ENCODE measurements at regions not wholly inside any gene's neighbourhood (a gene's known extent, or its start where the extent isn't known, plus 50 kb on each side); places are given as distances from the start of the nearest gene placed in this dataset.

GRCh38 chrX:14220386-14220944 lies 190.8 kb upstream of the GEMIN8 start:
- ATAC-seq = no peak

GRCh38 chrX:14209034-14209433 lies 179.3 kb upstream of the GEMIN8 start:
- ATAC-seq = no peak
- no peak for TF ChIP-seq PPARA (CRISPR knock-in tag; IDR thresholded peaks at IDR 0.05; ENCODE audit: borderline replicate concordance)
- TF ChIP-seq ZC3H10 (CRISPR knock-in tag; IDR thresholded peaks at IDR 0.05) = no peak
- TF ChIP-seq TOX (CRISPR knock-in tag; IDR thresholded peaks at IDR 0.05; ENCODE audit: borderline replicate concordance) = no peak
- no peak for TF ChIP-seq BACH2 (CRISPR knock-in tag; IDR thresholded peaks at IDR 0.05; ENCODE audit: borderline replicate concordance)
- TF ChIP-seq POU6F1 (CRISPR knock-in tag; IDR thresholded peaks at IDR 0.05; ENCODE audit: borderline replicate concordance, low read depth) = no peak
- TF ChIP-seq, protein P1, sequence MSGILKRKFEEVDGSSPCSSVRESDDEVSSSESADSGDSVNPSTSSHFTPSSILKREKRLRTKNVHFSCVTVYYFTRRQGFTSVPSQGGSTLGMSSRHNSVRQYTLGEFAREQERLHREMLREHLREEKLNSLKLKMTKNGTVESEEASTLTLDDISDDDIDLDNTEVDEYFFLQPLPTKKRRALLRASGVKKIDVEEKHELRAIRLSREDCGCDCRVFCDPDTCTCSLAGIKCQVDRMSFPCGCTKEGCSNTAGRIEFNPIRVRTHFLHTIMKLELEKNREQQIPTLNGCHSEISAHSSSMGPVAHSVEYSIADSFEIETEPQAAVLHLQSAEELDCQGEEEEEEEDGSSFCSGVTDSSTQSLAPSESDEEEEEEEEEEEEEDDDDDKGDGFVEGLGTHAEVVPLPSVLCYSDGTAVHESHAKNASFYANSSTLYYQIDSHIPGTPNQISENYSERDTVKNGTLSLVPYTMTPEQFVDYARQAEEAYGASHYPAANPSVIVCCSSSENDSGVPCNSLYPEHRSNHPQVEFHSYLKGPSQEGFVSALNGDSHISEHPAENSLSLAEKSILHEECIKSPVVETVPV (CRISPR knock-in tag; IDR thresholded peaks at IDR 0.05) = no peak
- TF ChIP-seq CSDC2 (CRISPR knock-in tag; IDR thresholded peaks at IDR 0.05) = no peak
- no peak for TF ChIP-seq ISL1 (CRISPR knock-in tag; IDR thresholded peaks at IDR 0.05)

More at GRCh38 chrX:14220386-14220944, 190.8 kb upstream of the GEMIN8 start:
- TF ChIP-seq BACH2 (CRISPR knock-in tag; IDR thresholded peaks at IDR 0.05; ENCODE audit: borderline replicate concordance) = no peak
- no peak for TF ChIP-seq SNAI2 (CRISPR knock-in tag; IDR thresholded peaks at IDR 0.05)
- TF ChIP-seq OSR1 (CRISPR knock-in tag; IDR thresholded peaks at IDR 0.05) = no peak
- TF ChIP-seq CREB5 (CRISPR knock-in tag; IDR thresholded peaks at IDR 0.05; ENCODE audit: low read depth) = no peak

DNA sequence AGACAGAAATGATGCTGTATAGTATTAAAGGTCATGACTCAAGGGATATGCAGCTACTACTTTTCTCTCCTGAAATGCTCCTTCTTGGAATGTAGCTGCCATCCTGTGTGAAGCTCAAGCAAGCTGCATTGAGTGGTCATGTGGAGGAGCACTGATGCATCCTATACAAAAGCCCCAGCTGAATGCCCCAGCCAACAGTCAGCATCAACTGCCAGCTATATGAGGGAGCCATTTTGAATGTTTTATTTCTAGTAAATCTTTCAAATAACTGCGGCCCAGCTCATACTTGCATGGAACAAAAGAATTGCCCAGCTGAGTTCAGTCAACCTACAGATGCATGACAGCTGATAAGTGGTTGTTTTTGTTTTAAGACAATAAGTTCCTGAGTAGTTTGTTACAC lies 165.0 kb upstream of the GEMIN8 start:
- no peak for ATAC-seq
- TF ChIP-seq CREB5 (CRISPR knock-in tag; IDR thresholded peaks at IDR 0.05; ENCODE audit: low read depth) (no peak), ZFP3 (CRISPR knock-in tag; IDR thresholded peaks at IDR 0.05) (no peak), ZNF565 (CRISPR knock-in tag; conservative IDR thresholded peaks at IDR 0.05; ENCODE audit: low read depth) (no peak), ARNTL (CRISPR knock-in tag; IDR thresholded peaks at IDR 0.05; ENCODE audit: borderline replicate concordance, low read depth) (no peak), RARB (CRISPR knock-in tag; IDR thresholded peaks at IDR 0.05) (no peak), OSR1 (CRISPR knock-in tag; IDR thresholded peaks at IDR 0.05) (no peak), PATZ1 (CRISPR knock-in tag; IDR thresholded peaks at IDR 0.05; ENCODE audit: borderline replicate concordance) (no peak), PPARA (CRISPR knock-in tag; IDR thresholded peaks at IDR 0.05; ENCODE audit: borderline replicate concordance) (no peak), ZNF8 (CRISPR knock-in tag; IDR thresholded peaks at IDR 0.05) (no peak), CSDC2 (CRISPR knock-in tag; IDR thresholded peaks at IDR 0.05) (no peak), GLIS3 (CRISPR knock-in tag; IDR thresholded peaks at IDR 0.05) (no peak), ZNF70 (CRISPR knock-in tag; IDR thresholded peaks at IDR 0.05) (no peak), ZFP30 (CRISPR knock-in tag; IDR thresholded peaks at IDR 0.05) (no peak), TCF4 (CRISPR knock-in tag; IDR thresholded peaks at IDR 0.05; ENCODE audit: borderline replicate concordance) (no peak), BACH2 (CRISPR knock-in tag; IDR thresholded peaks at IDR 0.05; ENCODE audit: borderline replicate concordance) (no peak), ISL1 (CRISPR knock-in tag; IDR thresholded peaks at IDR 0.05) (no peak)
- TF ChIP-seq, protein P1 (CRISPR knock-in tag; IDR thresholded peaks at IDR 0.05) = no peak
